ENCODE measurements at regions not wholly inside any gene's neighbourhood (a gene's known extent, or its start where the extent isn't known, plus 50 kb on each side); places are given as distances from the start of the nearest gene placed in this dataset.

GRCh38 chr17:72270273-72270924 lies 149.6 kb downstream of the SOX9 start:
- no peaks in the 10 kb centered on the region for H3K4me1 Mint-ChIP-seq (ENCODE audit: low read depth)
- H3K27ac Mint-ChIP-seq, result peak overlapping the region; percentile 15
- no peak overlapping the region for H3K4me3 Mint-ChIP-seq
- H3K9me3 Mint-ChIP-seq, result peaks cover 0 to 3% of the 10 kb centered on the region in 2 donors
- DNase-seq (no peak), ATAC-seq (replicated peaks in 1 of 2) (no peak)
- peaks cover 12% of the 10 kb centered on the region for H3K27me3 Mint-ChIP-seq (ENCODE audit: low read depth)
- H3K36me3 Mint-ChIP-seq (ENCODE audit: insufficient read depth in 2 of 2), result no peaks in the 10 kb centered on the region

DNA sequence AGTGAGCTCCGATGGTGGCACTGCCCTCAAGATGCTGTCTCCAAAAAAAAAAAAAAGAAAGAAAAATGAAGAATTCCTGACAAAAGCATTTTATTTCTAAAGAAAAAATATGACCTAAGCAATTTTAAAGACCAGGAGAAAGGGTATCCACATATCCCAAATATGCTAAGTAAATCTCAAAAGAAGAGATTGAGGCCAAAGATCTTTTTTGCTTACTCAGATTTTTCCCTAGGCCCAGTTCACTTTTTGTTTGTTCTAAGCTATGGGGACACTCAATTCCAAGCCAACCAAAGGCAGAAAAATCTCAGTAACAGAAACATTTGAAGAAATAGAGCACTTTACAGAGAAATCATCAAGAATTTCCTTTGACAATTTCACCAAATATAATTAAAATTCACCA lies 150.8 kb downstream of the SOX9 start:
- DNase-seq, result no peak
- Mint-ChIP-seq H3K4me1 (ENCODE audit: low read depth) (no peaks in the 10 kb centered on the region), H3K9me3 (peaks cover 0 to 9% of the 10 kb centered on the region in 2 donors), H3K4me3 (no peak overlapping the region), H3K36me3 (ENCODE audit: insufficient read depth in 2 of 2) (no peaks in the 10 kb centered on the region), H3K27me3 (ENCODE audit: low read depth) (peaks cover 1% of the 10 kb centered on the region), H3K27ac (no peak overlapping the region)
- ATAC-seq (replicated peaks in 1 of 2), result no peak

- H3K4me1 Mint-ChIP-seq (ENCODE audit: low read depth), result no peaks in the 10 kb centered on the region
- DNase-seq (no peak), ATAC-seq (replicated peaks in 1 of 2) (no peak)
- H3K27ac Mint-ChIP-seq, result no peak overlapping the region
- no peaks in the 10 kb centered on the region for H3K27me3 Mint-ChIP-seq (ENCODE audit: low read depth)
- peaks cover 0 to 7% of the 10 kb centered on the region in 2 donors for H3K9me3 Mint-ChIP-seq
- H3K4me3 Mint-ChIP-seq, result no peak overlapping the region
- H3K36me3 Mint-ChIP-seq (ENCODE audit: insufficient read depth in 2 of 2), result no peaks in the 10 kb centered on the region
Observed at GRCh38 chr17:72273289-72274056, 152.7 kb downstream of the SOX9 start.

- H3K9me3 Mint-ChIP-seq, result peaks cover 0 to 5% of the 10 kb centered on the region in 2 donors
Observed at GRCh38 chr17:72274614-72275013, 153.8 kb downstream of the SOX9 start.

GRCh38 chr17:72280881-72281280 lies 160.1 kb downstream of the SOX9 start:
- peaks cover 2 to 9% of the 10 kb centered on the region in 2 donors for H3K9me3 Mint-ChIP-seq
- no peak overlapping the region for H3K4me3 Mint-ChIP-seq
- no peak overlapping the region for H3K27ac Mint-ChIP-seq
- no peaks in the 10 kb centered on the region for H3K36me3 Mint-ChIP-seq (ENCODE audit: insufficient read depth in 2 of 2)
- no peaks in the 10 kb centered on the region for H3K4me1 Mint-ChIP-seq (ENCODE audit: low read depth)
- DNase-seq (no peak), ATAC-seq (replicated peaks in 1 of 2) (no peak)
- H3K27me3 Mint-ChIP-seq (ENCODE audit: low read depth), result no peaks in the 10 kb centered on the region

More at GRCh38 chr17:72274614-72275013, 153.8 kb downstream of the SOX9 start:
- ATAC-seq (replicated peaks in 1 of 2) (no peak), DNase-seq (no peak)
- no peaks in the 10 kb centered on the region for H3K27me3 Mint-ChIP-seq (ENCODE audit: low read depth)
- H3K4me1 Mint-ChIP-seq (ENCODE audit: low read depth), result no peaks in the 10 kb centered on the region
- H3K4me3 Mint-ChIP-seq, result no peak overlapping the region
- H3K27ac Mint-ChIP-seq, result no peak overlapping the region
- no peaks in the 10 kb centered on the region for H3K36me3 Mint-ChIP-seq (ENCODE audit: insufficient read depth in 2 of 2)

GRCh38 chr17:72282439-72283029 lies 161.7 kb downstream of the SOX9 start:
- no peaks in the 10 kb centered on the region for H3K4me1 Mint-ChIP-seq (ENCODE audit: low read depth)
- H3K36me3 Mint-ChIP-seq (ENCODE audit: insufficient read depth in 2 of 2), result no peaks in the 10 kb centered on the region
- no peak overlapping the region for H3K4me3 Mint-ChIP-seq
- DNase-seq, result no peak
- no peak for ATAC-seq (replicated peaks in 1 of 2)
- H3K27ac Mint-ChIP-seq, result no peak overlapping the region
- peaks cover 2 to 6% of the 10 kb centered on the region in 2 donors for H3K9me3 Mint-ChIP-seq
- no peaks in the 10 kb centered on the region for H3K27me3 Mint-ChIP-seq (ENCODE audit: low read depth)

- Mint-ChIP-seq H3K27me3 (ENCODE audit: low read depth) (no peaks in the 10 kb centered on the region), H3K4me3 (no peak overlapping the region), H3K9me3 (peaks cover 2 to 6% of the 10 kb centered on the region in 2 donors), H3K36me3 (ENCODE audit: insufficient read depth in 2 of 2) (no peaks in the 10 kb centered on the region), H3K27ac (no peak overlapping the region), H3K4me1 (ENCODE audit: low read depth) (no peaks in the 10 kb centered on the region)
- no peak for DNase-seq
- ATAC-seq (replicated peaks in 1 of 2), result no peak
Observed at GRCh38 chr17:72284806-72285205, 164.0 kb downstream of the SOX9 start.

DNA sequence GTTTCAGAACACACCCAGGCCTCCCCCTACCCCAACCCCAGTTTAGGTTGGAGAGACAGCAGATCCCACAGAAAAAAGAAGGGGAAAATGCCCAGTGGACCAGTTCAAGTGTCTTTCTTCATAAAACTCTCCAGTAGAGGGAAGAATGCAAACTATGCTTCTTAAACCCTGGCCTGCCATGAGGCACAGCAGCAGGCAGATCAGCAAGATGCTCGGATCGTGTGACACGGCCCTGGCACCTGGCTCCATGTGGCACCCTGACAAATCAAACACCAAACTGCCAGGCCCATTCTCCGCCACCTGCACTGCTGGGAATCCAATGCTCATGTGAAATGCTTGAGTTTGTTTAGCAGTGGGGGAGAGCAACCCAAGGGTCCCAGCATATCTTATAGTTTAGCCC lies 166.8 kb downstream of the SOX9 start:
- Mint-ChIP-seq H3K27ac (no peak overlapping the region), H3K9me3 (no peaks in the 10 kb centered on the region), H3K27me3 (ENCODE audit: low read depth) (no peaks in the 10 kb centered on the region), H3K36me3 (ENCODE audit: insufficient read depth in 2 of 2) (no peaks in the 10 kb centered on the region), H3K4me1 (ENCODE audit: low read depth) (no peaks in the 10 kb centered on the region), H3K4me3 (no peak overlapping the region)
- ATAC-seq (replicated peaks in 1 of 2) (no peak), DNase-seq (no peak)

GRCh38 chr17:72294487-72294893 lies 173.7 kb downstream of the SOX9 start:
- ATAC-seq (replicated peaks in 1 of 2) (no peak), DNase-seq (no peak)
- Mint-ChIP-seq H3K4me1 (ENCODE audit: low read depth) (no peaks in the 10 kb centered on the region), H3K27ac (no peak overlapping the region), H3K27me3 (ENCODE audit: low read depth) (no peaks in the 10 kb centered on the region), H3K36me3 (ENCODE audit: insufficient read depth in 2 of 2) (no peaks in the 10 kb centered on the region), H3K9me3 (no peaks in the 10 kb centered on the region), H3K4me3 (no peak overlapping the region)

- ATAC-seq (replicated peaks in 1 of 2) (no peak), DNase-seq (no peak)
- Mint-ChIP-seq H3K9me3 (no peaks in the 10 kb centered on the region), H3K36me3 (ENCODE audit: insufficient read depth in 2 of 2) (no peaks in the 10 kb centered on the region), H3K4me1 (ENCODE audit: low read depth) (no peaks in the 10 kb centered on the region), H3K27me3 (ENCODE audit: low read depth) (no peaks in the 10 kb centered on the region), H3K4me3 (no peak overlapping the region), H3K27ac (no peak overlapping the region)
Observed at GRCh38 chr17:72295916-72296315, 175.1 kb downstream of the SOX9 start.

GRCh38 chr17:72296456-72296855 lies 175.6 kb downstream of the SOX9 start:
- DNase-seq, result no peak
- Mint-ChIP-seq H3K36me3 (ENCODE audit: insufficient read depth in 2 of 2) (no peaks in the 10 kb centered on the region), H3K27ac (no peak overlapping the region), H3K4me3 (no peak overlapping the region), H3K9me3 (no peaks in the 10 kb centered on the region), H3K27me3 (ENCODE audit: low read depth) (no peaks in the 10 kb centered on the region), H3K4me1 (ENCODE audit: low read depth) (no peaks in the 10 kb centered on the region)
- ATAC-seq (replicated peaks in 1 of 2), result no peak

DNA sequence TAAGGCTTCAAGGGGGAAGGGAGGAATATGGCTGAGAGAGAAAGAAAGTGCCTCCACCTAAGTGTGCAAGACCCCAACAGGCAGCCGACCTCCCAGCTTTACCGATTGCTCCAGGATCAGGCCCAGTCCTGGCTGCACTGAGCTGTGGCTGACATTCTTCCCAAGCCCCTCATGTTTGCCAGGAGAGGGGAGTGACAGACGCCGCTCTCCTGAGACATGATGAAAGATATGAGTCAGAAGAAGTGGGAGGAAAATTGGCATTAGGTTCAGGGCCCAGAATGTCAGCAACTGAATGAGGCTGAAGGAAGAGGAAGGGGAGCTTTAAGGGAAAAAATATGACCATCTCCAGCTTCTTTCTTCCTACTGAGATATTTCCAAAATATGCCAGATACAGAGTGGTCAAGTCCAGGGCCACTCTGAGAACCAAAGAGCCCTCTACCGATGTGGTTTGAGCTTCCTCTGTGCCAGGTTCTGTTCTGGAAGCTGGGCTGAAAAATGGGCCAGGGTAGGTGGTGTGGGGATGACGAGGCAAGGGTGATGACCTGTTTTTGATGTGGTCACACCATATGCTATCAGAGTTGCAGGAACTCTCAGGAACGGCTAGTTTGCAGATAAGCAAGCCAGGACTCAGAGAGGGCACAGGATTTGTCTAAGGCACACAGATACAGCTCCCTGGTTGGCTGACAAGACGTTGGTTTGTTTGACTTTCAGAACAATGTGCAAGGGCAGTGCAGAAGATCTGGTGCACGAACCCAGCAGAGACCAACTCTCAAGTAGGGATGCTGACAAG lies 176.7 kb downstream of the SOX9 start:
- no peak for ATAC-seq (replicated peaks in 1 of 2)
- Mint-ChIP-seq H3K27ac (no peak overlapping the region), H3K36me3 (ENCODE audit: insufficient read depth in 2 of 2) (no peaks in the 10 kb centered on the region)

DNA sequence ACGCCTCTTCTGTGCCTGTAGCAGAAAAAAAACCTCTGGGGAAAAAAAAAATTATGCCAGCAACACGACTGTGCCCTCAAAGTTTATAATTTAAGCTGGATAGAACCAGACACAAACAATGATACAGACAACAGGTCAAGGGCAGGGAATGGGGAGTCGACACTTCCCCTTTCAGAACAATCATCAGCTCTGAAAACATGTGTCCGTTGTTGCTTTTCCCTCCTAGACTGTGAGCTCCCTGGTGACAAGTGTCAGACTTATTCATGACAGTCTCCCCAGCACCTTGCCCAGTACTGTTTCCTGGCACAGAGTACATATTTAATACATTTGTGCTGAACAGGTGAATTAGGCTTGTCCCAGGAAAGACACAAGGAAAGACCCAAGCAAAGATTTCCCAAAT lies 178.3 kb downstream of the SOX9 start:
- H3K36me3 Mint-ChIP-seq (ENCODE audit: insufficient read depth in 2 of 2), result no peaks in the 10 kb centered on the region

More for the DNA sequence above, 176.7 kb downstream of the SOX9 start:
- no peak overlapping the region for H3K4me3 Mint-ChIP-seq
- H3K27me3 Mint-ChIP-seq (ENCODE audit: low read depth), result no peaks in the 10 kb centered on the region
- no peaks in the 10 kb centered on the region for H3K4me1 Mint-ChIP-seq (ENCODE audit: low read depth)
- DNase-seq, result no peak
- no peaks in the 10 kb centered on the region for H3K9me3 Mint-ChIP-seq

More for the DNA sequence above, 178.3 kb downstream of the SOX9 start:
- no peaks in the 10 kb centered on the region for H3K4me1 Mint-ChIP-seq (ENCODE audit: low read depth)
- H3K4me3 Mint-ChIP-seq, result no peak overlapping the region
- H3K27me3 Mint-ChIP-seq (ENCODE audit: low read depth), result no peaks in the 10 kb centered on the region
- no peak for DNase-seq
- no peaks in the 10 kb centered on the region for H3K9me3 Mint-ChIP-seq
- H3K27ac Mint-ChIP-seq, result no peak overlapping the region
- no peak for ATAC-seq (replicated peaks in 1 of 2)
